WTC11 (cell line): ENCODE measurements at regions not wholly inside any gene's neighbourhood (a gene's known extent, or its start where the extent isn't known, plus 50 kb on each side); places are given as distances from the start of the nearest gene placed in this dataset.

Experiments
- ATF1 ChIP-seq: sonication (generic); formaldehyde crosslinking; IDR thresholded peaks from 2 replicates; pipeline ENCODE4 v1.8.1; 2023; ENCODE audit warnings: mild to moderate bottlenecking, moderate library complexity, missing genetic modification reagents
- ATF2 ChIP-seq: sonication (generic); formaldehyde crosslinking; IDR thresholded peaks from 2 replicates; pipeline ENCODE4 v1.8.1; 2022; ENCODE audit warnings: low read depth, missing genetic modification reagents, borderline replicate concordance
- CBFB ChIP-seq: sonication (generic); formaldehyde crosslinking; IDR thresholded peaks from 2 replicates; pipeline ENCODE4 v1.8.1; 2022; ENCODE audit warnings: mild to moderate bottlenecking, low read depth, missing genetic modification reagents
- CTCF ChIP-seq: fragments of 200-600 bp; IDR thresholded peaks from 2 replicates; pipeline ENCODE4 v1.8.0; 2022; ENCODE audit warnings: antibody characterized with exemption
- ETV6 ChIP-seq: sonication (generic); formaldehyde crosslinking; IDR thresholded peaks from 2 replicates; pipeline ENCODE4 v1.8.1; 2022; ENCODE audit warnings: mild to moderate bottlenecking, missing genetic modification reagents
- HMGXB4 ChIP-seq: sonication (generic); formaldehyde crosslinking; IDR thresholded peaks from 2 replicates; pipeline ENCODE4 v1.8.1; 2023; ENCODE audit warnings: mild to moderate bottlenecking, moderate library complexity, missing genetic modification reagents
- JUN ChIP-seq: sonication (generic); formaldehyde crosslinking; IDR thresholded peaks from 2 replicates; pipeline ENCODE4 v1.8.0; 2023; ENCODE audit warnings: mild to moderate bottlenecking, missing genetic modification reagents
- NFYB ChIP-seq: sonication (generic); formaldehyde crosslinking; conservative IDR thresholded peaks from 2 replicates; pipeline ENCODE4 v1.8.0; 2022; ENCODE audit warnings: low read depth, missing genetic modification reagents
- NR2C2 ChIP-seq: sonication (generic); formaldehyde crosslinking; IDR thresholded peaks from 2 replicates; pipeline ENCODE4 v1.8.0; 2022; ENCODE audit warnings: mild to moderate bottlenecking, missing genetic modification reagents
- PRRX2 ChIP-seq: fragments of 250-450 bp; sonication (Bioruptor Pico); IDR thresholded peaks from 2 replicates; pipeline ENCODE4 v1.8.0; 2021; ENCODE audit warnings: mild to moderate bottlenecking
- SP1 ChIP-seq: sonication (generic); formaldehyde crosslinking; conservative IDR thresholded peaks from 2 replicates; pipeline ENCODE4 v1.8.1; 2022; ENCODE audit warnings: missing genetic modification reagents
- ZBTB43 ChIP-seq: sonication (generic); formaldehyde crosslinking; IDR thresholded peaks from 2 replicates; pipeline ENCODE4 v1.8.1; 2023; ENCODE audit warnings: mild to moderate bottlenecking, missing genetic modification reagents

- TF ChIP-seq HMGXB4 (CRISPR knock-in tag) (no peak), ZBTB43 (CRISPR knock-in tag) (no peak), NR2C2 (CRISPR knock-in tag) (no peak), NFYB (CRISPR knock-in tag) (no peak), CTCF (no peak), SP1 (no peak), PRRX2 (no peak), ATF1 (no peak), JUN (CRISPR knock-in tag) (no peak), CBFB (CRISPR knock-in tag) (no peak), ETV6 (no peak), ATF2 (no peak)
Measured at GRCh38 chr15:70569714-70570231, 193.6 kb downstream of the UACA start.
